ENCODE measurements at regions not wholly inside any gene's neighbourhood (a gene's known extent, or its start where the extent isn't known, plus 50 kb on each side); places are given as distances from the start of the nearest gene placed in this dataset.

DNA sequence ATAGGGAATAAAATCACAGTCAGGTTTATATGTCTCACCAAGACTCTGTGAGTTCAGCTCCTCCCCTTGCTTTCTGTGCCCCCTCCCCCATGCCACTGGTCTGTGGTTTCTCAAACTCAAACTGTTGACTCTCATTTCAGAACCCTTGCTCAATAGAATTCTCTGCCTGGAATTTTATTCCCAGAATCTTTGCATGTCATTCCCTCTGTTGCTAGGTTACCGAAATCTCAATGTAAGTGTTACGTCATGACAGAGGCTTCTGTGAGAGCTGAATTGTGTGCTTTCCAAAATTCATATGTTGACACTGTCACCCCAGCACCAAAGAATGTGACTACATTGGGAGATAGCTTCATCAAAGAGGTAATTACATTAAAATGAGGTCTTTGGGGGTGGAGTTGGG is 1938.8 kb downstream of the TP53TG3F start:
- no peaks in the 10 kb centered on the region for H3K27me3 ChIP-seq (ENCODE audit: control insufficient read depth, extremely low read depth, insufficient read depth, low read length)
- DNase-seq (ENCODE audit: low read depth, low spot score) (no peak), FAIRE-seq (no peak)
- peaks cover 9% of the 10 kb centered on the region for H3K4me1 ChIP-seq (ENCODE audit: control insufficient read depth, extremely low read depth, insufficient read depth, low read length)
- TF ChIP-seq, protein P1, sequence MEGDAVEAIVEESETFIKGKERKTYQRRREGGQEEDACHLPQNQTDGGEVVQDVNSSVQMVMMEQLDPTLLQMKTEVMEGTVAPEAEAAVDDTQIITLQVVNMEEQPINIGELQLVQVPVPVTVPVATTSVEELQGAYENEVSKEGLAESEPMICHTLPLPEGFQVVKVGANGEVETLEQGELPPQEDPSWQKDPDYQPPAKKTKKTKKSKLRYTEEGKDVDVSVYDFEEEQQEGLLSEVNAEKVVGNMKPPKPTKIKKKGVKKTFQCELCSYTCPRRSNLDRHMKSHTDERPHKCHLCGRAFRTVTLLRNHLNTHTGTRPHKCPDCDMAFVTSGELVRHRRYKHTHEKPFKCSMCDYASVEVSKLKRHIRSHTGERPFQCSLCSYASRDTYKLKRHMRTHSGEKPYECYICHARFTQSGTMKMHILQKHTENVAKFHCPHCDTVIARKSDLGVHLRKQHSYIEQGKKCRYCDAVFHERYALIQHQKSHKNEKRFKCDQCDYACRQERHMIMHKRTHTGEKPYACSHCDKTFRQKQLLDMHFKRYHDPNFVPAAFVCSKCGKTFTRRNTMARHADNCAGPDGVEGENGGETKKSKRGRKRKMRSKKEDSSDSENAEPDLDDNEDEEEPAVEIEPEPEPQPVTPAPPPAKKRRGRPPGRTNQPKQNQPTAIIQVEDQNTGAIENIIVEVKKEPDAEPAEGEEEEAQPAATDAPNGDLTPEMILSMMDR (optimal IDR thresholded peaks at IDR 0.05 in 1 of 3, IDR thresholded peaks at IDR 0.05 in 1 of 3, conservative IDR thresholded peaks at IDR 0.05 in 1 of 3; ENCODE audit: extremely low read depth in 1 of 3, insufficient read depth in 2 of 3, low read length in 3 of 3) = no peak
- TF ChIP-seq EZH2 (IDR thresholded peaks at IDR 0.05; ENCODE audit: low read length) = no peak
- H4K20me1 ChIP-seq (ENCODE audit: control insufficient read depth, extremely low read depth, insufficient read depth, low read length) = no peaks in the 10 kb centered on the region
- H3K27ac ChIP-seq (ENCODE audit: control insufficient read depth, insufficient read depth, low read length) = no peak overlapping the region
- H3K9me3 ChIP-seq (ENCODE audit: control insufficient read depth, low read depth, low read length) = no peaks in the 10 kb centered on the region
- no peaks in the 10 kb centered on the region for H3K36me3 ChIP-seq (ENCODE audit: control insufficient read depth in 2 of 2, extremely low read depth in 1 of 2, insufficient read depth in 2 of 2, low read length in 2 of 2)
- no peak overlapping the region for H2AFZ ChIP-seq (ENCODE audit: control insufficient read depth, low read length)
- no peaks in the 10 kb centered on the region for H3K79me2 ChIP-seq (ENCODE audit: control insufficient read depth, insufficient read depth, low read length)
- H3K9ac ChIP-seq (ENCODE audit: control insufficient read depth, extremely low read depth, insufficient read depth, low read length) = no peak overlapping the region
- H3K9me1 ChIP-seq (ENCODE audit: control insufficient read depth, extremely low read depth, insufficient read depth, low read length) = no peaks in the 10 kb centered on the region
- no peak overlapping the region for H3K4me2 ChIP-seq (ENCODE audit: control insufficient read depth, extremely low read depth, insufficient read depth, low read depth, low read length)
- H3K4me3 ChIP-seq (ENCODE audit: control insufficient read depth in 2 of 3, extremely low read depth in 1 of 3, insufficient read depth in 2 of 3, low read depth in 1 of 3, low read length in 3 of 3) = no peak overlapping the region
- dilution Hi-C loops (cut with MboI; ENCODE audit: extremely low pct_ligation_motif_present, low sequenced_read_pairs) = no loop called here

DNA sequence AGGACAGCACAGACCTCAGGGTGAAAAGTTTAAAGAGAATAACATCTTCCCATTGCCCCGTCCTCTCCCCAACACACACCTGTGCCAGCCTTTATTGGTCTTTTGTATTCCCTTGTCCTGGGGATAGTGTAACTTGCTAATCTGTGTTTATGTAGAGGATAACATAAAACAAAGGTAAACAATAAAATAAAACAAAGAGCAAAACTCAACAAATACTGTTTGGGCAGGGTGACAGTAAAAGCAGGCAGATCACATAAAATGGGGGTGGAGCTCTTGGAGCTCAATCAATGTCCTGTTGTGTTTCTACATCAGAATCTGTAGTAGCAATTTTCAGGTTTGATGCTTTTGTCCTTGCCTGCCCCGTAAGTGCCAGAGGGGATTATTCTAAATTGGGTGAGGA is 1939.7 kb downstream of the TP53TG3F start:
- dilution Hi-C loops (cut with MboI; ENCODE audit: extremely low pct_ligation_motif_present, low sequenced_read_pairs) = no loop called here
- no peak overlapping the region for H3K4me2 ChIP-seq (ENCODE audit: control insufficient read depth, extremely low read depth, insufficient read depth, low read depth, low read length)
- FAIRE-seq (no peak), DNase-seq (ENCODE audit: low read depth, low spot score) (no peak)
- TF ChIP-seq, protein P1 (optimal IDR thresholded peaks at IDR 0.05 in 1 of 3, IDR thresholded peaks at IDR 0.05 in 1 of 3, conservative IDR thresholded peaks at IDR 0.05 in 1 of 3; ENCODE audit: extremely low read depth in 1 of 3, insufficient read depth in 2 of 3, low read length in 3 of 3) = no peak
- no peak for TF ChIP-seq EZH2 (IDR thresholded peaks at IDR 0.05; ENCODE audit: low read length)
- H3K4me1 ChIP-seq (ENCODE audit: control insufficient read depth, extremely low read depth, insufficient read depth, low read length) = peaks cover 9% of the 10 kb centered on the region
- no peaks in the 10 kb centered on the region for H3K27me3 ChIP-seq (ENCODE audit: control insufficient read depth, extremely low read depth, insufficient read depth, low read length)
- no peaks in the 10 kb centered on the region for H3K9me1 ChIP-seq (ENCODE audit: control insufficient read depth, extremely low read depth, insufficient read depth, low read length)
- H2AFZ ChIP-seq (ENCODE audit: control insufficient read depth, low read length) = no peak overlapping the region
- no peak overlapping the region for H3K27ac ChIP-seq (ENCODE audit: control insufficient read depth, insufficient read depth, low read length)
- H3K9ac ChIP-seq (ENCODE audit: control insufficient read depth, extremely low read depth, insufficient read depth, low read length) = no peak overlapping the region
- H3K9me3 ChIP-seq (ENCODE audit: control insufficient read depth, low read depth, low read length) = no peaks in the 10 kb centered on the region
- H3K79me2 ChIP-seq (ENCODE audit: control insufficient read depth, insufficient read depth, low read length) = no peaks in the 10 kb centered on the region
- H3K36me3 ChIP-seq (ENCODE audit: control insufficient read depth in 2 of 2, extremely low read depth in 1 of 2, insufficient read depth in 2 of 2, low read length in 2 of 2) = no peaks in the 10 kb centered on the region
- H3K4me3 ChIP-seq (ENCODE audit: control insufficient read depth in 2 of 3, extremely low read depth in 1 of 3, insufficient read depth in 2 of 3, low read depth in 1 of 3, low read length in 3 of 3) = no peak overlapping the region
- no peaks in the 10 kb centered on the region for H4K20me1 ChIP-seq (ENCODE audit: control insufficient read depth, extremely low read depth, insufficient read depth, low read length)

Data from keratinocyte (primary cell).